ENCODE measurements at regions not wholly inside any gene's neighbourhood (a gene's known extent, or its start where the extent isn't known, plus 50 kb on each side); places are given as distances from the start of the nearest gene placed in this dataset.

DNA sequence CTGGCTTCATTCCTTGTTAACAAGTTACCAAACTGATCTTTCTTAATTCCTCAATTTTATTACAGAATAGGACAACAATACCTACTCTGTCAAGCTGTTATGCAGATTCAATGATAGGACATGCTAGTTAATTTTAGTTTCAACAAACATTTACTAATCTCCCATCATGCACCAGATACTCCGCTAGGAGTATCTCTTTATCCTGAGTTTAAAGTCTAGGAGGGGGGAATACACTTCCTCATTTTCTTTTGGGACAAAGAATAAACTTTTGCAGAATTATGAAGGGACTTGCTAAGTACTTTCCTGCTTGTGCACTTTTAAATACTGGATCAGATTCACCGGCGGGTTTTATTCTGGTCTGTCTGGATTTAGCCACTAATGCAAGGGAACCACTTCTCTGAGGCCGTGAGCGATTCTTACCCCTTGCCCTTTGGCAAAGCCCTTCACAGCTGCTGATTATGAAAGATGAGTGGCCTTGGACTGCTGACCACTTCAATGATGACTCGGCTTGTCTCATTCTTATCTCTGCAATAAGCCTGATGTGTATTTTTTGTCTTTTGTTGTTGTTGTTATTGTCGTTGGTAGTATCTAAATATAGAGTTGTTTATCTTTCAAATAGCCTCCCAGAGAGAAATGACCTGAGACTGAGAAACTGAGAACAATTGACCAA is 73.9 kb downstream of the RMI1 start:
- Histone ChIP-seq H3K79me2 (replicated peaks; ENCODE audit: insufficient read depth, low read length) (no peaks in the 10 kb centered on the region), H3K9me2 (ENCODE audit: insufficient read depth, low read length) (no peaks in the 10 kb centered on the region), H4K20me1 (ENCODE audit: insufficient read depth) (no peaks in the 10 kb centered on the region), H3F3A (ENCODE audit: insufficient read depth, low read length, poor library complexity, severe bottlenecking) (no peaks in the 10 kb centered on the region), H3K9ac (ENCODE audit: low read length) (no peak overlapping the region), H3K36me3 (ENCODE audit: insufficient read depth, low read length) (no peaks in the 10 kb centered on the region), H3K27me3 (ENCODE audit: insufficient read depth, low read depth, low read length) (no peaks in the 10 kb centered on the region), H3K4me2 (ENCODE audit: low read length) (no peak overlapping the region), H3K4me3 (ENCODE audit: low read length) (no peak overlapping the region), H3K9me3 (ENCODE audit: low read length) (no peaks in the 10 kb centered on the region), H2AFZ (ENCODE audit: low read depth, low read length) (no peak overlapping the region), H3K27ac (ENCODE audit: low read length) (no peak overlapping the region)
- TF ChIP-seq RAD21 (conservative IDR thresholded peaks at IDR 0.05) (no peak), SMC3 (conservative IDR thresholded peaks at IDR 0.05; ENCODE audit: poor library complexity) (no peak), EP300 (conservative IDR thresholded peaks at IDR 0.05; ENCODE audit: poor library complexity, severe bottlenecking) (no peak), MXI1 (conservative IDR thresholded peaks at IDR 0.05; ENCODE audit: poor library complexity, severe bottlenecking) (no peak), TAF1 (IDR thresholded peaks at IDR 0.05; ENCODE audit: low read depth) (no peak), EZH2 (IDR thresholded peaks at IDR 0.05; ENCODE audit: borderline replicate concordance, insufficient read depth, low read length, poor library complexity, severe bottlenecking) (no peak), POLR2AphosphoS5 (IDR thresholded peaks at IDR 0.05) (no peak)
- TF ChIP-seq, protein P1, sequence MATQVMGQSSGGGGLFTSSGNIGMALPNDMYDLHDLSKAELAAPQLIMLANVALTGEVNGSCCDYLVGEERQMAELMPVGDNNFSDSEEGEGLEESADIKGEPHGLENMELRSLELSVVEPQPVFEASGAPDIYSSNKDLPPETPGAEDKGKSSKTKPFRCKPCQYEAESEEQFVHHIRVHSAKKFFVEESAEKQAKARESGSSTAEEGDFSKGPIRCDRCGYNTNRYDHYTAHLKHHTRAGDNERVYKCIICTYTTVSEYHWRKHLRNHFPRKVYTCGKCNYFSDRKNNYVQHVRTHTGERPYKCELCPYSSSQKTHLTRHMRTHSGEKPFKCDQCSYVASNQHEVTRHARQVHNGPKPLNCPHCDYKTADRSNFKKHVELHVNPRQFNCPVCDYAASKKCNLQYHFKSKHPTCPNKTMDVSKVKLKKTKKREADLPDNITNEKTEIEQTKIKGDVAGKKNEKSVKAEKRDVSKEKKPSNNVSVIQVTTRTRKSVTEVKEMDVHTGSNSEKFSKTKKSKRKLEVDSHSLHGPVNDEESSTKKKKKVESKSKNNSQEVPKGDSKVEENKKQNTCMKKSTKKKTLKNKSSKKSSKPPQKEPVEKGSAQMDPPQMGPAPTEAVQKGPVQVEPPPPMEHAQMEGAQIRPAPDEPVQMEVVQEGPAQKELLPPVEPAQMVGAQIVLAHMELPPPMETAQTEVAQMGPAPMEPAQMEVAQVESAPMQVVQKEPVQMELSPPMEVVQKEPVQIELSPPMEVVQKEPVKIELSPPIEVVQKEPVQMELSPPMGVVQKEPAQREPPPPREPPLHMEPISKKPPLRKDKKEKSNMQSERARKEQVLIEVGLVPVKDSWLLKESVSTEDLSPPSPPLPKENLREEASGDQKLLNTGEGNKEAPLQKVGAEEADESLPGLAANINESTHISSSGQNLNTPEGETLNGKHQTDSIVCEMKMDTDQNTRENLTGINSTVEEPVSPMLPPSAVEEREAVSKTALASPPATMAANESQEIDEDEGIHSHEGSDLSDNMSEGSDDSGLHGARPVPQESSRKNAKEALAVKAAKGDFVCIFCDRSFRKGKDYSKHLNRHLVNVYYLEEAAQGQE (IDR thresholded peaks at IDR 0.05; ENCODE audit: borderline replicate concordance), result no peak
- TF ChIP-seq, protein P2, sequence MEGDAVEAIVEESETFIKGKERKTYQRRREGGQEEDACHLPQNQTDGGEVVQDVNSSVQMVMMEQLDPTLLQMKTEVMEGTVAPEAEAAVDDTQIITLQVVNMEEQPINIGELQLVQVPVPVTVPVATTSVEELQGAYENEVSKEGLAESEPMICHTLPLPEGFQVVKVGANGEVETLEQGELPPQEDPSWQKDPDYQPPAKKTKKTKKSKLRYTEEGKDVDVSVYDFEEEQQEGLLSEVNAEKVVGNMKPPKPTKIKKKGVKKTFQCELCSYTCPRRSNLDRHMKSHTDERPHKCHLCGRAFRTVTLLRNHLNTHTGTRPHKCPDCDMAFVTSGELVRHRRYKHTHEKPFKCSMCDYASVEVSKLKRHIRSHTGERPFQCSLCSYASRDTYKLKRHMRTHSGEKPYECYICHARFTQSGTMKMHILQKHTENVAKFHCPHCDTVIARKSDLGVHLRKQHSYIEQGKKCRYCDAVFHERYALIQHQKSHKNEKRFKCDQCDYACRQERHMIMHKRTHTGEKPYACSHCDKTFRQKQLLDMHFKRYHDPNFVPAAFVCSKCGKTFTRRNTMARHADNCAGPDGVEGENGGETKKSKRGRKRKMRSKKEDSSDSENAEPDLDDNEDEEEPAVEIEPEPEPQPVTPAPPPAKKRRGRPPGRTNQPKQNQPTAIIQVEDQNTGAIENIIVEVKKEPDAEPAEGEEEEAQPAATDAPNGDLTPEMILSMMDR (IDR thresholded peaks at IDR 0.05; ENCODE audit: poor library complexity, severe bottlenecking), result no peak

DNA sequence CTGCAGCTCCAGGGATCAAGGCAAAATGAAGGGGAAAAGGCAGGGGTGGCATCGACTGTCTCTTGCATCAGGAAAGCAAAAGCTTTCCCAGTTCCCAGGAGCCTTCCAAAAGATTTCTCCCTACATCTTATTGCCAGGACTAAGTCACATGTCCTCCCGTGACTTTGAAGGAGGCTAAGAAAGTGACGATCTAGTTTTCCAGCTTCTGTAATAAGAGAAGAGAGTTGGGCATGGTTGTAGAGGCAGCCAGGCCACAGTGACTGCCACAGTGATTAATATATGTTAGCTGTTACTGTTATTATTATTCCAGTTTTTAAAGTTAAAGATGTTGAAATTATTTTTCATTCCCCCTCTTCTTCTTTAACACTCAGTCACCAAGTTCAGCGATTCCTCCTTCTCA is 77.1 kb downstream of the RMI1 start:
- H3K9ac ChIP-seq (ENCODE audit: low read length), result no peak overlapping the region
- H3K4me2 ChIP-seq (ENCODE audit: low read length), result no peak overlapping the region
- H3F3A ChIP-seq (ENCODE audit: insufficient read depth, low read length, poor library complexity, severe bottlenecking), result no peaks in the 10 kb centered on the region
- no peak overlapping the region for H3K4me3 ChIP-seq (ENCODE audit: low read length)
- no peak overlapping the region for H2AFZ ChIP-seq (ENCODE audit: low read depth, low read length)
- TF ChIP-seq, protein P1 (IDR thresholded peaks at IDR 0.05; ENCODE audit: borderline replicate concordance), result no peak
- H3K9me3 ChIP-seq (ENCODE audit: low read length), result no peaks in the 10 kb centered on the region
- no peaks in the 10 kb centered on the region for H3K27me3 ChIP-seq (ENCODE audit: insufficient read depth, low read depth, low read length)
- H4K20me1 ChIP-seq (ENCODE audit: insufficient read depth), result no peaks in the 10 kb centered on the region
- H3K27ac ChIP-seq (ENCODE audit: low read length), result no peak overlapping the region
- H3K79me2 ChIP-seq (replicated peaks; ENCODE audit: insufficient read depth, low read length), result no peaks in the 10 kb centered on the region
- no peaks in the 10 kb centered on the region for H3K36me3 ChIP-seq (ENCODE audit: insufficient read depth, low read length)
- no peaks in the 10 kb centered on the region for H3K9me2 ChIP-seq (ENCODE audit: insufficient read depth, low read length)

Data from neural cell (in vitro differentiated cells).